ENCODE measurements at regions not wholly inside any gene's neighbourhood (a gene's known extent, or its start where the extent isn't known, plus 50 kb on each side); places are given as distances from the start of the nearest gene placed in this dataset.
A peak's percentile ranks its signal among the peaks of the same experiment; 100 is the strongest.
"Not testable (repeated sequence)": the region's sequence is repeated elsewhere in the genome, so short reads cannot be mapped to it uniquely, and the experiment has no call there.

GRCh38 chr5:58013542-58014258, 446.2 kb downstream of the PLK2 start:
- DNase-seq, result no peak

DNA sequence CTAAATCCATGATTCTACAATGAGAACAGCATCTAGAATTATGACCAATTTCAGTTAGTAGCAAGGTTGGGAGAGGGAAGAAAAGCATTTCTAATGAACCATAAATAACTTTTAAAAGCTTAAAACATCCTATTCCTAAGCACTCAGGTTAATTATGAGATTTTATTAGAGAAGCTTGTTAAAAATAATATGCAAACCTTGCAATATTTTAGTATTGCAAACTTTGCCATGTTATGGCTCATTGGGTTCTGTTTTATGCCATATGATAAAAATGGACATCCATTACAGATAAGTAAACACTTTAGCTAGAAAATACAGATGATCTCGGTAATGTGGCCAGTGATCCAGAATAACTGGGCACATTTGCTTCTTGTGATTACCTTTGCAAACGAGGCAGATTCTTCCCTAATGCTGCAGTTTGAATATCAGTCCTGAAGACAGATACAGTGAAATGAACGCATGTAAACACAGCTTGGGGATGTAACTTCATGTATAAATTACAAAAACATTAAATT, 447.0 kb downstream of the PLK2 start:
- DNase-seq, result no peak

GRCh38 chr5:58012102-58012501, 447.8 kb downstream of the PLK2 start:
- DNase-seq, result no peak

GRCh38 chr5:58011301-58011700, 448.6 kb downstream of the PLK2 start:
- DNase-seq, result no peak

DNA sequence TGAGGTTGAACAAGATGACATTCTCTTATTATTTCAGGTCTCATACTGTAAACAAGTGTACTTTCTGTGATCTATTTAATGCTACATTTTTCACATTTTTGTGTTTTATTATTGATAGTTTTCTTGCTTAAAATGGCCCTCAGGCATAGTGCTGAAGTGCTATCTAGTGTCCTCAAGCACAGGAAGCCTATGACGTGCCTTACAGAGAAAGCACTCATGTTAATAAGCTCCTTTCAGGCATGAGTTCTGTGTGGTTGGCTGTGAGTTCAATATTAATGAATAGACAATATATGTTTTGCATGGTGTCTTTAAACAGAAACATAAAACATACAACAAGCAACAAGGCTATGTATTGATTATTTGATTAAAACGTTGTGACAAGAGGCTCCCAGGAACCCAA, 450.1 kb downstream of the PLK2 start:
- DNase-seq, result no peak

DNA sequence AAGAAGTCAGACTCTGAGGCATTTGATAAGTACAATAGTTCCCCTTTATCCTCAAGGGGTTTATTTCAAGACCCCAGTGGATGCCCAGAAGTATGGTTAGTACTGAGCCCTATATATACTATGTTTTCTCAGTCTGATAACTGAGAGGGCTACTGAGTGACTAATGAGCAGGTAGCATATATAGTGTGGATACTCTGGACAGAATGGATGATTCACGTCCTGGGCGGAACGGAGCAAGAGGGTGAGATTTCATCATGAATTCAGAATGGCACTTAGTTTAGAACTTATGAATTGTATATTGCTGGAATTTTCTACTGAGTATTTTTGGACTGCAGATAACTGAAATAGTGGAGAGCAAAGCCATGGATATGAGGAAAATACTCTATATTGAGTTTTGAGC, 457.6 kb downstream of the PLK2 start:
- DNase-seq, result no peak

GRCh38 chr5:57993866-57994265, 466.0 kb downstream of the PLK2 start:
- no peak for DNase-seq

GRCh38 chr5:57989378-57989777, 470.5 kb downstream of the PLK2 start:
- no peak for DNase-seq

DNA sequence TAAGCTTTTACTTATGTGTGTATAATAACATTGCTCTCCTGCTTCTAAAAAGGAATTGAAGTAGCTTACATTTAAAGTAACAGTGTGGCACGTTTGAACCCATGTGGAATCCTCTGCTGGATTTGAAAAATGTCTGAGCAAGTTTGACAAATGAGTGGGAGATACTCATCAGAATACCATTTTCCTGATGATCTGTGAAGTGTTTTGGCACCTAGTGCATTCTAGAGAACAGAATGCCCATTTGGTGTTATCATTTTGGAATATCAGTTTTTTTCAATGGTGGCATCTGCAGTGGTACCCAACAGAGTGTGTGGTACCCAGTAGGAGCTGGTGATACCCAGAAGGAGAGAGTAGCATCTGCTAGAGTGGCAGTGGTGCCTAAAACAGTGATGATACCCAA, 471.1 kb downstream of the PLK2 start:
- no peak for DNase-seq

- no peak for DNase-seq
These were observed 472.3 kb downstream of the PLK2 start for GRCh38 chr5:57987552-57987951.

DNA sequence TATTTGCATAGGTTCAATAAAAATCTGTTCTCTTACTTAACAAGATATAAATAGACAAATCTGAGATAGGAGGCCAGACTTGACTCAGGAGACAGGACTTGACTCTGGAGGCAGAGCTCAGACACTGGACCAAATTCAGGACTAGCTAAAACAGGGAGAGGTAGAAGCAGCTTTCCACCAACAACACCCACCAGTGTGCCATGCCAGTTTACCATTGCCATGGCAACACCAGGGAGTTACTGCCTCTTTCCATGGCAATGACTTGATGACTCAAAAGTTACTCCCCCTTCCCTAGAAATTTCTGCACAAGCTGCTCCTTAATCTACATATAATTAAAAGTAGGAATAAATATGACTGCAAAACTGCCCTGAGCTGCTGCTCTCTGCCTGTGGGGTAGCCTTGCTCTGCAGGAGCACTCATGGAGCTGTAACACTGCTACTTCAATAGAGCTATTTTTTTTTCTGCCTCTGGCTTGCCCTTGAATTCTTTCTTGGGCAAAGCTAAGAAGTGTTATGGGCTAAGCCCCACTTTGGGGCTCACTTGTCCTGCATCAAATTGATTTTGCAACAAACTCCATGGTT, 473.0 kb downstream of the PLK2 start:
- peak; percentile 11 for DNase-seq

DNA sequence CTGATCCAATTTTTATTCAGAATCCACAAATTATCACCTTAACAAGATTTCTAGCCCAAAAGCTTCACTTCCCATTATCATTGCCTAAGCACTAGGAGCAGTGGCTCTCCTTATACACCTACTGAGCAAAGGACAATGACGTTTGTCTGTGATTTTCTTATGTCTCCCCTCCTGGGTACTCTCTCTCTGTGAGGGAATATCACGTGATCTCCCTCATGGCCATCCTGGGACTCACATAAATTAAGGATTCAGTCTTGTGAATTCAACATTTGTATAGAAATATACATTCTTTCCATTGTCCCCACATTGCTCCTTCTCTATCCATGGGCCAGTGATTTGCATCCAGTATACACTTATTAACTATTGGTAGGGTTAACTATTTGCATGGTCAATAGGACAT, 476.5 kb downstream of the PLK2 start:
- no peak for DNase-seq

GRCh38 chr5:57979671-57980070, 480.2 kb downstream of the PLK2 start:
- no peak for DNase-seq

- DNase-seq, result no peak
These were observed 483.4 kb downstream of the PLK2 start for GRCh38 chr5:57976506-57976905.

GRCh38 chr5:57972099-57972498, 487.8 kb downstream of the PLK2 start:
- DNase-seq, result not testable (repeated sequence)

DNA sequence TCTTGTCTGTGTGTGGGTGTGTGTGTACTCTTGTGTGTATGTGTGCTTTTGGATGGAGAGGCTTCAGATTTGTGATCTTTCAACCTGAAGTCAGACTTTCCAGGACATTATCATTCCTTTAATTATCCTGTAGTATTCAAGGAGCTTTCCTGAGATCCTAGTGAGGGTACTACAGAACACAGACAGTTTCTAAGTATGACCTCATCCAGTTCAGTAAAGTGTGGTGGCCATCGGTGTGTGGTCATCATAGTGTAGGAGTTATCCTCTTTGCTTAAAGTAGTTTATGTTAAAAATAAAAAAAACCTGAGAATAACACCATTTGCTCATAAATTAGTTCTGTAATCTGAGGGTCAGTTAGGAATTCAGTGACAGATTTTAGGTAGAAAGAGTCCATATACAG, 478.0 kb upstream of the ACTBL2 start:
- no peak for DNase-seq

DNA sequence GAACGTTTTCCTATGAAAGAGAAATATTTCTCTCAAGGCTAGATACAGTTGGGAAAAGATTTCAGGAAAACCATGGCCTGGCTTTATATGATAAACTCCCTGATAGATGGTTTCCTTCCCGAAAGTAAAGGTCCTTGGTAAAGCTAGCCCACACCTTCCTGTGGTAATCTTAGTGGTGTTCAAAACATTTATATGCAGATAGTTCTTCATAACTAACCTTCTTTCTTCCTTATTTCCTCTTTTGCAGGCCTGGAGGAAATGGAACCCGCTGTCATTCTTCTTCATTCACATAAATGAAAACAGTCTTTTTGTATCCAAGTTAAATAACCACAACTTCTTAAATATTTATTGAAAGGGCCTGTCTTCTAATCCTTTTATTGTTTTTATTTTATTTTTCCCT, 474.0 kb upstream of the ACTBL2 start:
- DNase-seq, result no peak

DNA sequence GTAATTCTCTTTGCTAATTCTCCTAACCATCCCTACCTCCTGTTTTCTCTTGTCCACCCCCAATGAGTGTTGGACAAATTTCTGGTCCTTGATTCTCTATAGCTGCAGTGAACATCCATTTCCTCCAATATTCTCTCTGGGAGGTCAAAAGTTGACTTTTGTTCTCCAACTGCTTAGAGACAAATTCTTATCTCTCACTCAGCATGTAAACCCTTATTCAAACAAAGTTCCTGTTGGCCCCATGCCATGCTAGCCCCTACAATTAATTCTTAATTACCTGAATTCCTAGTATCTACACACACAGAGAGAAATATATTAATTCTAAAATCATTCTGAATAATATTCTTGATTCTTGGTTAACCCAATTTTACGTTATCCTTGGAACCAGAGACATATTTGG, 472.9 kb upstream of the ACTBL2 start:
- no peak for DNase-seq

DNA sequence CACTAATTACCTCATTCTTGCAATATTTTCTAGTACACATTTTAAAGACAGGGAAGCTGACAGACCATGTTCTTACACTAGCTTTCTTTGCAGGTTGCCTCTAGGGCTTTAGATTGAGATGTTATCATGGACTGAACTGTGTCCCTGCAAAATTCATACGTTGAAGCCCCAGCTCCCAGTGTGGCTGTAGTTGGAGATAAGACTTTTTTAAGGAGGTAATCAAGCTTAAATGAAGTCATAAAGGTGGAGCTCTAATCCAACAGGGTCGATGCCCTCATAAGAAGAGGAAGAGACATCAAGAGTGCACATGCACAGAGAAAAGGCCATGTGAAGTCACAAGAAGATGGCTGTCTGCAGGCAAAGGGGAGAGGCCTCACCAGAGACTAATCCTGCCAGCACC, 471.2 kb upstream of the ACTBL2 start:
- no peak for DNase-seq

DNA sequence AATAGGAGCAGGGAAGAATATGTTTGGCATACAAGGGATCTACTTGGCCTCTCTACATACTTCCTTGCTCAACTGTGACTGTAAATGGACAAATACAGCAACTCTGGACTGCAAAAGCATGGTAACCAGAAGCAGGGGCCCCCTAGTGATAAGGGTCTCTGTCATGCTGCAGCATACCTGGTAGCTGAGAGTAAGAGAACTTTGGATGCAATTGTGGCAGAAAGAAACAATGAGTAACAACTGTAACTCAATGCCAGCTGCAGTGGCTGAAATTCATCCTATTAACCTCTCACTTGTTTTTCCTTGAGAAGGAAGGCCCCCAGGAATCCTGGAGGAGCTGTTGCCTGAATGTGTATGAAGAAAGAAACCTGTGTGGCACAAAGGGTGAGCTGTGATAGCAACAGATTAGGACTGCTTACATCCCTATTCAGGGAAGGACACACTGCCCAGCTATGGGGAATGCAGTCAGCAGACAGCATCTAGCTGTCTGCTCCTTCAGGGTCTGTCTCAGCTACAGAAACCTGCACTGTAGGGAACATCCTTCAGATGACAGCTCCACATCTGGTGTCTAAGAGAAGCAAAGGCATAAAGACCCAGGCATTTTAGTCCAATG, 468.1 kb upstream of the ACTBL2 start:
- no peak for DNase-seq

DNA sequence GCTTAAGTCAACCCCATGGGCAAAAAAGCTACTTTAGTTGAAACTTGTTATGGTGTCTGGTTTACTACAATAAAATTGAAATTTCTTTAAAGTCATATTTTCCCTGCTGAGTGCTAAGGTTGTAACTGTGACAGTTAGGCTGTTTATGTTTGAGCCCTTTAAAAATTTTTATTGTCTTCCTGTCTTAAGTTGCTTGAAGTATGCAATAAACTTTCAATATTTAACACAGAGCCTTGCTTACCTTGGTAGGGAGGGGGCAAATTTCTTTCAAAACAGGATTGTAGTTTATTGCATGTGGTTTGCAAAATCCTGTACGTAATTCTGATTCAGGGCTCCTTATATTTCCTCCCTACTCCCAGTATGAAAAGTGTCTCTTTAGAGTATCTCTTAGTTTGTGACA, 465.5 kb upstream of the ACTBL2 start:
- no peak for DNase-seq

DNA sequence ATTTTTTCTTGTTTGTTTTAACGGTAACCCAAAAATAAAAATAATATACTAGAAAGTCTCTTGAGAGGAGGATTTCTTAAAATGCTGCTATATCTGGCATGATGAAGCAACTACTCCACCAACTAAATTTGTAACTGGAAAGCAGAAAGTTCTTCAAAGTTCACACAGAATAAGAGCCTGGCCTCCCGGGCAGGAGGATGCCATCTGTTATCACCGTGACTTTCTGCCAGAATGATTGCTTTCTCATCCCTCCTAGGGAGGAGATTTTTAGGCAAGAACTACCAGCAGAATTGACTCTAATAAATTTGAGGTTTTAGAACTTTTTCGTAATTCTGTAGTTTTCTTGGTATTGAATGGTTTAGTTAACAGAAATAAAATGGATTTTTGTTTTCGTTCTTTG, 464.6 kb upstream of the ACTBL2 start:
- DNase-seq, result no peak

- no peak for DNase-seq
These were observed 458.3 kb upstream of the ACTBL2 start for GRCh38 chr5:57940879-57941278.

DNA sequence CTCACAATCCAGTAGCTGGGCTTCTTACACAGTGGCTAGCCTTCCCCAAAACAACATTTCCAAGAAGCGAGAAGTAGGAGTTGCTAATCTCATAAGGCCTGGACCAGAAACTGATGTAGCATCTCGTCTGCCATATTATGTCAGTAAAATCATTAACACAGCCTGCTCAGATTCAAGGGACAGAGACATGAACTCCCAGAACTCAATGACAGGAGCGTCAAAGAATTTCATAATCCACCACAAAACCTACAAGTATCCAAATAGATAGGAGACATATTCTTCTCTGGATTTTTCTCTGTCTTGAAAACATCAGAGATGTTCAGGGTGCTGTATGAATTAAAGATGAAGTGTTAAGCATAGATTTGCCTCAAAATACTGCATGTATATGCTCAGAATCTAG, 457.6 kb upstream of the ACTBL2 start:
- no peak for DNase-seq
